ENCODE measurements at regions not wholly inside any gene's neighbourhood (a gene's known extent, or its start where the extent isn't known, plus 50 kb on each side); places are given as distances from the start of the nearest gene placed in this dataset.

- no peak for TF ChIP-seq ZC3H10 (CRISPR knock-in tag; IDR thresholded peaks at IDR 0.05)
- no peak for TF ChIP-seq ZNF565 (CRISPR knock-in tag; conservative IDR thresholded peaks at IDR 0.05; ENCODE audit: low read depth)
- ATAC-seq = no peak
These were observed 459.7 kb upstream of the ZNF717 start for GRCh38 chr3:76245073-76245472.

GRCh38 chr3:76245622-76246021 is 460.3 kb upstream of the ZNF717 start:
- ATAC-seq = no peak
- TF ChIP-seq ESRRG (CRISPR knock-in tag; IDR thresholded peaks at IDR 0.05) (no peak), BACH2 (CRISPR knock-in tag; IDR thresholded peaks at IDR 0.05; ENCODE audit: borderline replicate concordance) (no peak), ISL1 (CRISPR knock-in tag; IDR thresholded peaks at IDR 0.05) (no peak), CREB5 (CRISPR knock-in tag; IDR thresholded peaks at IDR 0.05; ENCODE audit: low read depth) (no peak), SNAI2 (CRISPR knock-in tag; IDR thresholded peaks at IDR 0.05) (no peak), RARB (CRISPR knock-in tag; IDR thresholded peaks at IDR 0.05) (no peak), ARNTL (CRISPR knock-in tag; IDR thresholded peaks at IDR 0.05; ENCODE audit: borderline replicate concordance, low read depth) (no peak), ZFP3 (CRISPR knock-in tag; IDR thresholded peaks at IDR 0.05) (no peak), CSRNP3 (CRISPR knock-in tag; IDR thresholded peaks at IDR 0.05) (no peak)

- TF ChIP-seq ZNF565 (CRISPR knock-in tag; conservative IDR thresholded peaks at IDR 0.05; ENCODE audit: low read depth) (no peak), ZNF8 (CRISPR knock-in tag; IDR thresholded peaks at IDR 0.05) (no peak), BACH2 (CRISPR knock-in tag; IDR thresholded peaks at IDR 0.05; ENCODE audit: borderline replicate concordance) (no peak), TSHZ2 (CRISPR knock-in tag; IDR thresholded peaks at IDR 0.05) (no peak), ZFP30 (CRISPR knock-in tag; IDR thresholded peaks at IDR 0.05) (no peak), ARNTL (CRISPR knock-in tag; IDR thresholded peaks at IDR 0.05; ENCODE audit: borderline replicate concordance, low read depth) (no peak), SNAI2 (CRISPR knock-in tag; IDR thresholded peaks at IDR 0.05) (no peak), ZNF70 (CRISPR knock-in tag; IDR thresholded peaks at IDR 0.05) (no peak), TOX (CRISPR knock-in tag; IDR thresholded peaks at IDR 0.05; ENCODE audit: borderline replicate concordance) (no peak)
- ATAC-seq = no peak
These were observed 479.1 kb upstream of the ZNF717 start for GRCh38 chr3:76264496-76264895.

- TF ChIP-seq ZNF565 (CRISPR knock-in tag; conservative IDR thresholded peaks at IDR 0.05; ENCODE audit: low read depth) (no peak), BACH2 (CRISPR knock-in tag; IDR thresholded peaks at IDR 0.05; ENCODE audit: borderline replicate concordance) (no peak), TCF4 (CRISPR knock-in tag; IDR thresholded peaks at IDR 0.05; ENCODE audit: borderline replicate concordance) (no peak), PPARA (CRISPR knock-in tag; IDR thresholded peaks at IDR 0.05; ENCODE audit: borderline replicate concordance) (no peak), CSRNP3 (CRISPR knock-in tag; IDR thresholded peaks at IDR 0.05) (no peak), ZFP3 (CRISPR knock-in tag; IDR thresholded peaks at IDR 0.05) (no peak), SNAI2 (CRISPR knock-in tag; IDR thresholded peaks at IDR 0.05) (no peak), PATZ1 (CRISPR knock-in tag; IDR thresholded peaks at IDR 0.05; ENCODE audit: borderline replicate concordance) (no peak), ARNTL (CRISPR knock-in tag; IDR thresholded peaks at IDR 0.05; ENCODE audit: borderline replicate concordance, low read depth) (no peak), ZNF8 (CRISPR knock-in tag; IDR thresholded peaks at IDR 0.05) (no peak), POU6F1 (CRISPR knock-in tag; IDR thresholded peaks at IDR 0.05; ENCODE audit: borderline replicate concordance, low read depth) (no peak), RARB (CRISPR knock-in tag; IDR thresholded peaks at IDR 0.05) (no peak)
- no peak for ATAC-seq
These were observed 479.6 kb upstream of the ZNF717 start for GRCh38 chr3:76264911-76265310.

All from SK-N-SH treated with all-trans-retinoic acid at 6 μM for 48 hours (cell line).